ENCODE measurements at regions not wholly inside any gene's neighbourhood (a gene's known extent, or its start where the extent isn't known, plus 50 kb on each side); places are given as distances from the start of the nearest gene placed in this dataset.

- no peak for TF ChIP-seq CTCF (IDR thresholded peaks at IDR 0.05; ENCODE audit: low read depth, low read length, missing control alignments)
- no peak overlapping the region for H3K4me3 ChIP-seq (replicated peaks; ENCODE audit: low read depth, low read length)
- no peak for DNase-seq (ENCODE audit: extremely low read depth, low read depth)
Observed at GRCh38 chr5:18043344-18043743, 409.1 kb downstream of the TAF11L14 start.

- no peak for TF ChIP-seq CTCF (IDR thresholded peaks at IDR 0.05; ENCODE audit: low read depth, low read length, missing control alignments)
- no peak for DNase-seq (ENCODE audit: extremely low read depth, low read depth)
- no peak overlapping the region for H3K4me3 ChIP-seq (replicated peaks; ENCODE audit: low read depth, low read length)
Observed at GRCh38 chr5:18048449-18048848, 414.2 kb downstream of the TAF11L14 start.

- H3K4me3 ChIP-seq (replicated peaks; ENCODE audit: low read depth, low read length): no peak overlapping the region
- no peak for TF ChIP-seq CTCF (IDR thresholded peaks at IDR 0.05; ENCODE audit: low read depth, low read length, missing control alignments)
- DNase-seq (ENCODE audit: extremely low read depth, low read depth): no peak
Observed at GRCh38 chr5:18050345-18050744, 416.1 kb downstream of the TAF11L14 start.

- no peak overlapping the region for H3K4me3 ChIP-seq (replicated peaks; ENCODE audit: low read depth, low read length)
- no peak for TF ChIP-seq CTCF (IDR thresholded peaks at IDR 0.05; ENCODE audit: low read depth, low read length, missing control alignments)
- no peak for DNase-seq (ENCODE audit: extremely low read depth, low read depth)
Observed at GRCh38 chr5:18050776-18051175, 416.5 kb downstream of the TAF11L14 start.

GRCh38 chr5:18051953-18052352 lies 417.7 kb downstream of the TAF11L14 start:
- TF ChIP-seq CTCF (IDR thresholded peaks at IDR 0.05; ENCODE audit: low read depth, low read length, missing control alignments): no peak
- DNase-seq (ENCODE audit: extremely low read depth, low read depth): no peak
- H3K4me3 ChIP-seq (replicated peaks; ENCODE audit: low read depth, low read length): no peak overlapping the region

GRCh38 chr5:18052569-18052968 lies 418.3 kb downstream of the TAF11L14 start:
- H3K4me3 ChIP-seq (replicated peaks; ENCODE audit: low read depth, low read length): no peak overlapping the region

More at GRCh38 chr5:18052569-18052968, 418.3 kb downstream of the TAF11L14 start:
- no peak for DNase-seq (ENCODE audit: extremely low read depth, low read depth)
- TF ChIP-seq CTCF (IDR thresholded peaks at IDR 0.05; ENCODE audit: low read depth, low read length, missing control alignments): no peak

All from HFF-Myc (cell line).